T47D (cell line): ENCODE measurements at regions not wholly inside any gene's neighbourhood (a gene's known extent, or its start where the extent isn't known, plus 50 kb on each side); places are given as distances from the start of the nearest gene placed in this dataset.
A peak's percentile ranks its signal among the peaks of the same experiment; 100 is the strongest.

Source experiments
- DNase-seq, 2 experiments: peaks; one replicate each; pipeline versions ENCODE4 v3.0.0 to v3.0.0-alpha.2; 2011 to 2012; ENCODE audit warnings: low read depth in 1 of 2, low spot score in 1 of 2
- JUND ChIP-seq: IDR thresholded peaks from 2 replicates; pipeline ENCODE4 v1.6.1; 2012; ENCODE audit warnings: low read depth
- in situ Hi-C: cut with HindIII; loops from 2 replicates; pipeline ENCODE4 v1.10.0; 2016; ENCODE audit warnings: low sequenced_read_pairs, low pct_unique_long_range_greater_than_20kb

GRCh38 chr7:32326078-32326477, 164.1 kb downstream of the LSM5 start:
- in situ Hi-C loops, result no loop called here
- no peak for TF ChIP-seq JUND
- no peak for DNase-seq

- DNase-seq, result no peak
- in situ Hi-C loops, result no loop called here
- TF ChIP-seq JUND, result no peak
Observed at GRCh38 chr7:32323712-32324111, 166.5 kb downstream of the LSM5 start.

- in situ Hi-C loops, result no loop called here
- DNase-seq, result no peak
- no peak for TF ChIP-seq JUND
Observed at GRCh38 chr7:32319012-32319382, 171.2 kb downstream of the LSM5 start.

GRCh38 chr7:32318300-32319011, 171.7 kb downstream of the LSM5 start:
- peak in 1 of 2 experiments; percentile 34 for DNase-seq
- TF ChIP-seq JUND, result no peak
- in situ Hi-C loops, result no loop called here

- DNase-seq, result no peak
- no peak for TF ChIP-seq JUND
- in situ Hi-C loops, result no loop called here
Observed at GRCh38 chr7:32316839-32317238, 173.3 kb downstream of the LSM5 start.

GRCh38 chr7:32314761-32315160, 175.4 kb downstream of the LSM5 start:
- DNase-seq, result no peak
- no peak for TF ChIP-seq JUND
- in situ Hi-C loops, result no loop called here

GRCh38 chr7:32301427-32301826, 188.8 kb downstream of the LSM5 start:
- in situ Hi-C loops, result no loop called here
- DNase-seq, result no peak
- TF ChIP-seq JUND, result no peak

- TF ChIP-seq JUND, result no peak
- in situ Hi-C loops, result no loop called here
- DNase-seq, result peak; percentile 22 to 38
Observed at GRCh38 chr7:32299133-32299702, 191.0 kb downstream of the LSM5 start.

- TF ChIP-seq JUND, result no peak
- in situ Hi-C loops, result no loop called here
- peak; percentile 22 to 61 for DNase-seq
Observed at GRCh38 chr7:32298408-32299132, 191.6 kb downstream of the LSM5 start.

GRCh38 chr7:32293833-32294232, 196.3 kb downstream of the LSM5 start:
- TF ChIP-seq JUND, result no peak
- in situ Hi-C loops, result no loop called here
- no peak for DNase-seq

GRCh38 chr7:32289651-32290414, 200.3 kb downstream of the LSM5 start:
- in situ Hi-C loops, result no loop called here
- no peak for DNase-seq
- no peak for TF ChIP-seq JUND

GRCh38 chr7:32285698-32286097, 204.5 kb downstream of the LSM5 start:
- in situ Hi-C loops, result no loop called here
- TF ChIP-seq JUND, result no peak
- no peak for DNase-seq

GRCh38 chr7:32283546-32283945, 206.6 kb downstream of the LSM5 start:
- TF ChIP-seq JUND, result no peak
- no peak for DNase-seq
- in situ Hi-C loops, result no loop called here
